Fibroblast of lung (primary cell): ENCODE measurements at regions not wholly inside any gene's neighbourhood (a gene's known extent, or its start where the extent isn't known, plus 50 kb on each side); places are given as distances from the start of the nearest gene placed in this dataset.

Experiments
- EZH2 ChIP-seq: IDR thresholded peaks from 2 replicates; pipeline ENCODE4 v1.5.1; 2012; ENCODE audit warnings: low read length, control low read depth, mild to moderate bottlenecking; ENCODE audit errors: missing control alignments
- TF ChIP-seq, protein P1 (sequence below), 2 donors: IDR thresholded peaks in 1 of 2; conservative IDR thresholded peaks in 1 of 2; 1 replicate in 1 of 2; 2 replicates in 1 of 2; pipeline ENCODE4 v1.5.1; 2011 to 2012; ENCODE audit warnings: low read length in 2 of 2, control low read depth in 1 of 2, inconsistent platforms in 1 of 2, low read depth in 1 of 2, mild to moderate bottlenecking in 1 of 2

DNA sequence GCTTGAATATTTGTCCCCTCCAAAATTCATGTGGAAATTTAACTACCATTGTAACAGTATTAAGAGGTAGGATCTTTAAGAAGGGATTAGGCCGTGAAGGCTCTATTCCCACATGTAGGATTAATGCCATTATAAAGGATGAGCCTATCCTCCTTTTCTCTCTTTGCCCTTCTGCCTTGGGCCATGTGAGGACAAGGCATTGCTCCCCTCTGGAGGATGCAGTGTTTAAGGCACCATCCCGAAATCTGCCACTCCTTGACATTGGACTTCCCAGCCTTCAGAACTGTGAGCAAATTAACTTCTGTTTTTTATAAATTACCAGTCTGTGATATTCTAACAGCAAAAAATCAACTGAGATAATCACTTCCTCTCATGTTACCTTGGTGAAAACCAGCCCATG lies 124.4 kb downstream of the TOMM20 start:
- TF ChIP-seq, protein P1, sequence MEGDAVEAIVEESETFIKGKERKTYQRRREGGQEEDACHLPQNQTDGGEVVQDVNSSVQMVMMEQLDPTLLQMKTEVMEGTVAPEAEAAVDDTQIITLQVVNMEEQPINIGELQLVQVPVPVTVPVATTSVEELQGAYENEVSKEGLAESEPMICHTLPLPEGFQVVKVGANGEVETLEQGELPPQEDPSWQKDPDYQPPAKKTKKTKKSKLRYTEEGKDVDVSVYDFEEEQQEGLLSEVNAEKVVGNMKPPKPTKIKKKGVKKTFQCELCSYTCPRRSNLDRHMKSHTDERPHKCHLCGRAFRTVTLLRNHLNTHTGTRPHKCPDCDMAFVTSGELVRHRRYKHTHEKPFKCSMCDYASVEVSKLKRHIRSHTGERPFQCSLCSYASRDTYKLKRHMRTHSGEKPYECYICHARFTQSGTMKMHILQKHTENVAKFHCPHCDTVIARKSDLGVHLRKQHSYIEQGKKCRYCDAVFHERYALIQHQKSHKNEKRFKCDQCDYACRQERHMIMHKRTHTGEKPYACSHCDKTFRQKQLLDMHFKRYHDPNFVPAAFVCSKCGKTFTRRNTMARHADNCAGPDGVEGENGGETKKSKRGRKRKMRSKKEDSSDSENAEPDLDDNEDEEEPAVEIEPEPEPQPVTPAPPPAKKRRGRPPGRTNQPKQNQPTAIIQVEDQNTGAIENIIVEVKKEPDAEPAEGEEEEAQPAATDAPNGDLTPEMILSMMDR (conservative IDR thresholded peaks at IDR 0.05 in 1 of 2, IDR thresholded peaks at IDR 0.05 in 1 of 2; ENCODE audit: low read depth in 1 of 2, low read length in 2 of 2), result no peak
- no peak for TF ChIP-seq EZH2
